ENCODE measurements at regions not wholly inside any gene's neighbourhood (a gene's known extent, or its start where the extent isn't known, plus 50 kb on each side); places are given as distances from the start of the nearest gene placed in this dataset.

DNA sequence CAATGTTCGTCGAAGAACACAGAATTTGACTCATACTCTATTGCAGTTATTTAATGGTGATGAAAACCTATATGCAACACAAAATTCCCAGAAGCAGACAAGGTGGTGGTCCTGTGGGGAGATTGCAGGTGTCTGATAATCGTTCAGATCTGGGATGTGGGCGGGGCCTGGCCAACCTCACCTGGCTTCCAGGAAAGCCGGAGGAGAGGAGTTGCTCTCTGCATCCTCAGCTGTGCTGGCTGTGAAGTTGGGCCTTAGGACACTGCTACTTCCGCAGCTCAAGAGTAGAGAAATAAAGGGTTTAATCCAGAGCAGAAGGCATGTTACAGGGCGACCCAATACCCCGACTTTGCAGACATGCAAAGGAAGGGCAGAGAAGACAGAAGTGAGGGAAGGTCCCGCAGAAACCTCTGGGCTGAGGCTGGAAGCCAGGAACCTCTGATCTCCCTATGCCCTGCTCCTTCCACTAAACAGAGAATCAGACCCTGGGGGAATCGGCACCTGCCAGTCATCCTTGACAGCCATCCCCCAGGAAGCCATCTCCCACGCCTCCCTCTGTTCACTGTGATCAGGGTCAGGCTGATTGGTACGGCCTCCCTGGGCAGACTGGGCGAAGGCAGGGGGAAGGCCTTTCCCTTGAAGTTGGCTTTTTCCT lies 590.3 kb downstream of the AJAP1 start (continued):
- TF ChIP-seq, protein P1, sequence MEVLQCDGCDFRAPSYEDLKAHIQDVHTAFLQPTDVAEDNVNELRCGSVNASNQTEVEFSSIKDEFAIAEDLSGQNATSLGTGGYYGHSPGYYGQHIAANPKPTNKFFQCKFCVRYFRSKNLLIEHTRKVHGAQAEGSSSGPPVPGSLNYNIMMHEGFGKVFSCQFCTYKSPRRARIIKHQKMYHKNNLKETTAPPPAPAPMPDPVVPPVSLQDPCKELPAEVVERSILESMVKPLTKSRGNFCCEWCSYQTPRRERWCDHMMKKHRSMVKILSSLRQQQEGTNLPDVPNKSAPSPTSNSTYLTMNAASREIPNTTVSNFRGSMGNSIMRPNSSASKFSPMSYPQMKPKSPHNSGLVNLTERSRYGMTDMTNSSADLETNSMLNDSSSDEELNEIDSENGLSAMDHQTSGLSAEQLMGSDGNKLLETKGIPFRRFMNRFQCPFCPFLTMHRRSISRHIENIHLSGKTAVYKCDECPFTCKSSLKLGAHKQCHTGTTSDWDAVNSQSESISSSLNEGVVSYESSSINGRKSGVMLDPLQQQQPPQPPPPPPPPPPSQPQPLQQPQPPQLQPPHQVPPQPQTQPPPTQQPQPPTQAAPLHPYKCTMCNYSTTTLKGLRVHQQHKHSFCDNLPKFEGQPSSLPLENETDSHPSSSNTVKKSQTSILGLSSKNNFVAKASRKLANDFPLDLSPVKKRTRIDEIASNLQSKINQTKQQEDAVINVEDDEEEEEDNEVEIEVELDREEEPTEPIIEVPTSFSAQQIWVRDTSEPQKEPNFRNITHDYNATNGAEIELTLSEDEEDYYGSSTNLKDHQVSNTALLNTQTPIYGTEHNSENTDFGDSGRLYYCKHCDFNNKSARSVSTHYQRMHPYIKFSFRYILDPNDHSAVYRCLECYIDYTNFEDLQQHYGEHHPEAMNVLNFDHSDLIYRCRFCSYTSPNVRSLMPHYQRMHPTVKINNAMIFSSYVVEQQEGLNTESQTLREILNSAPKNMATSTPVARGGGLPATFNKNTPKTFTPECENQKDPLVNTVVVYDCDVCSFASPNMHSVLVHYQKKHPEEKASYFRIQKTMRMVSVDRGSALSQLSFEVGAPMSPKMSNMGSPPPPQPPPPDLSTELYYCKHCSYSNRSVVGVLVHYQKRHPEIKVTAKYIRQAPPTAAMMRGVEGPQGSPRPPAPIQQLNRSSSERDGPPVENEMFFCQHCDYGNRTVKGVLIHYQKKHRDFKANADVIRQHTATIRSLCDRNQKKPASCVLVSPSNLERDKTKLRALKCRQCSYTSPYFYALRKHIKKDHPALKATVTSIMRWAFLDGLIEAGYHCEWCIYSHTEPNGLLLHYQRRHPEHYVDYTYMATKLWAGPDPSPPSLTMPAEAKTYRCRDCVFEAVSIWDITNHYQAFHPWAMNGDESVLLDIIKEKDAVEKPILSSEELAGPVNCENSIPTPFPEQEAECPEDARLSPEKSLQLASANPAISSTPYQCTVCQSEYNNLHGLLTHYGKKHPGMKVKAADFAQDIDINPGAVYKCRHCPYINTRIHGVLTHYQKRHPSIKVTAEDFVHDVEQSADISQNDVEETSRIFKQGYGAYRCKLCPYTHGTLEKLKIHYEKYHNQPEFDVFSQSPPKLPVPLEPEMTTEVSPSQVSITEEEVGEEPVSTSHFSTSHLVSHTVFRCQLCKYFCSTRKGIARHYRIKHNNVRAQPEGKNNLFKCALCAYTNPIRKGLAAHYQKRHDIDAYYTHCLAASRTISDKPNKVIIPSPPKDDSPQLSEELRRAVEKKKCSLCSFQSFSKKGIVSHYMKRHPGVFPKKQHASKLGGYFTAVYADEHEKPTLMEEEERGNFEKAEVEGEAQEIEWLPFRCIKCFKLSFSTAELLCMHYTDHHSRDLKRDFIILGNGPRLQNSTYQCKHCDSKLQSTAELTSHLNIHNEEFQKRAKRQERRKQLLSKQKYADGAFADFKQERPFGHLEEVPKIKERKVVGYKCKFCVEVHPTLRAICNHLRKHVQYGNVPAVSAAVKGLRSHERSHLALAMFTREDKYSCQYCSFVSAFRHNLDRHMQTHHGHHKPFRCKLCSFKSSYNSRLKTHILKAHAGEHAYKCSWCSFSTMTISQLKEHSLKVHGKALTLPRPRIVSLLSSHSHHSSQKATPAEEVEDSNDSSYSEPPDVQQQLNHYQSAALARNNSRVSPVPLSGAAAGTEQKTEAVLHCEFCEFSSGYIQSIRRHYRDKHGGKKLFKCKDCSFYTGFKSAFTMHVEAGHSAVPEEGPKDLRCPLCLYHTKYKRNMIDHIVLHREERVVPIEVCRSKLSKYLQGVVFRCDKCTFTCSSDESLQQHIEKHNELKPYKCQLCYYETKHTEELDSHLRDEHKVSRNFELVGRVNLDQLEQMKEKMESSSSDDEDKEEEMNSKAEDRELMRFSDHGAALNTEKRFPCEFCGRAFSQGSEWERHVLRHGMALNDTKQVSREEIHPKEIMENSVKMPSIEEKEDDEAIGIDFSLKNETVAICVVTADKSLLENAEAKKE (CRISPR knock-in tag; IDR thresholded peaks at IDR 0.05), result no peak
- TF ChIP-seq EZH2phosphoT487 (IDR thresholded peaks at IDR 0.05; ENCODE audit: unreplicated experiment), result no peak

DNA sequence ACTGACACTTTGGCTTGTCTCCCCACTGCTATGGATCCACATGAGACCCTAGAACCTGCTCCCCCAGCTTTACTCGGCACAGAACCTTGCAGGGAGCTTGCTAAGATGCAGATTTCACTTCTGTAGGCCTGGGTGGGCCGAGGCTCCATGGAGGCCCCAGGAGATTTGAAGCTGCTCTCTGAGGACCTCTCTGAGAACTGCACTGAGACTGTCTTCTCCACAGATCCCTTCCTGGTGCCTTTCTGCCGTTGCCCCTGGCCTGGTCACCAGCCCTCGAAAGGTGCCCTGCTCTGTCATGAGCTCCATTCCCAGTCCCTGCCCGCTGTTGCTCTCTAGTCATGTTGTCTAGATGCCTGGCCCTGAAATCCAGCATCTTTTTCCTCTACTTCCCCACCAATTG lies 588.4 kb downstream of the AJAP1 start:
- Histone ChIP-seq H3K4me3 (no peak overlapping the region), H3K27ac (ENCODE audit: low read depth) (no peak overlapping the region), H3K36me3 (ENCODE audit: insufficient read depth) (peaks cover 6% of the 10 kb centered on the region), H3K27me3 (ENCODE audit: insufficient read depth) (no peaks in the 10 kb centered on the region), H3K4me2 (no peak overlapping the region), H3K9me2 (ENCODE audit: insufficient read depth) (no peaks in the 10 kb centered on the region), H3K4me1 (ENCODE audit: insufficient read depth) (no peaks in the 10 kb centered on the region), H3F3A (replicated peaks; ENCODE audit: low read depth) (no peaks in the 10 kb centered on the region), H2AFZ (no peak overlapping the region), H4K20me1 (replicated peaks; ENCODE audit: insufficient read depth) (no peaks in the 10 kb centered on the region), H3K79me2 (replicated peaks; ENCODE audit: insufficient read depth) (no peaks in the 10 kb centered on the region)
- no peak for TF ChIP-seq ZNF114 (CRISPR knock-in tag; IDR thresholded peaks at IDR 0.05)
- TF ChIP-seq CREB1 (CRISPR knock-in tag; IDR thresholded peaks at IDR 0.05; ENCODE audit: low read depth), result no peak
- no peak for TF ChIP-seq POLR2AphosphoS5 (IDR thresholded peaks at IDR 0.05; ENCODE audit: low read depth)
- TF ChIP-seq, protein P2, sequence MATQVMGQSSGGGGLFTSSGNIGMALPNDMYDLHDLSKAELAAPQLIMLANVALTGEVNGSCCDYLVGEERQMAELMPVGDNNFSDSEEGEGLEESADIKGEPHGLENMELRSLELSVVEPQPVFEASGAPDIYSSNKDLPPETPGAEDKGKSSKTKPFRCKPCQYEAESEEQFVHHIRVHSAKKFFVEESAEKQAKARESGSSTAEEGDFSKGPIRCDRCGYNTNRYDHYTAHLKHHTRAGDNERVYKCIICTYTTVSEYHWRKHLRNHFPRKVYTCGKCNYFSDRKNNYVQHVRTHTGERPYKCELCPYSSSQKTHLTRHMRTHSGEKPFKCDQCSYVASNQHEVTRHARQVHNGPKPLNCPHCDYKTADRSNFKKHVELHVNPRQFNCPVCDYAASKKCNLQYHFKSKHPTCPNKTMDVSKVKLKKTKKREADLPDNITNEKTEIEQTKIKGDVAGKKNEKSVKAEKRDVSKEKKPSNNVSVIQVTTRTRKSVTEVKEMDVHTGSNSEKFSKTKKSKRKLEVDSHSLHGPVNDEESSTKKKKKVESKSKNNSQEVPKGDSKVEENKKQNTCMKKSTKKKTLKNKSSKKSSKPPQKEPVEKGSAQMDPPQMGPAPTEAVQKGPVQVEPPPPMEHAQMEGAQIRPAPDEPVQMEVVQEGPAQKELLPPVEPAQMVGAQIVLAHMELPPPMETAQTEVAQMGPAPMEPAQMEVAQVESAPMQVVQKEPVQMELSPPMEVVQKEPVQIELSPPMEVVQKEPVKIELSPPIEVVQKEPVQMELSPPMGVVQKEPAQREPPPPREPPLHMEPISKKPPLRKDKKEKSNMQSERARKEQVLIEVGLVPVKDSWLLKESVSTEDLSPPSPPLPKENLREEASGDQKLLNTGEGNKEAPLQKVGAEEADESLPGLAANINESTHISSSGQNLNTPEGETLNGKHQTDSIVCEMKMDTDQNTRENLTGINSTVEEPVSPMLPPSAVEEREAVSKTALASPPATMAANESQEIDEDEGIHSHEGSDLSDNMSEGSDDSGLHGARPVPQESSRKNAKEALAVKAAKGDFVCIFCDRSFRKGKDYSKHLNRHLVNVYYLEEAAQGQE (IDR thresholded peaks at IDR 0.05; ENCODE audit: unreplicated experiment), result no peak
- no peak for TF ChIP-seq EZH2 (IDR thresholded peaks at IDR 0.05; ENCODE audit: low read depth, unreplicated experiment)
- TF ChIP-seq, protein P3, sequence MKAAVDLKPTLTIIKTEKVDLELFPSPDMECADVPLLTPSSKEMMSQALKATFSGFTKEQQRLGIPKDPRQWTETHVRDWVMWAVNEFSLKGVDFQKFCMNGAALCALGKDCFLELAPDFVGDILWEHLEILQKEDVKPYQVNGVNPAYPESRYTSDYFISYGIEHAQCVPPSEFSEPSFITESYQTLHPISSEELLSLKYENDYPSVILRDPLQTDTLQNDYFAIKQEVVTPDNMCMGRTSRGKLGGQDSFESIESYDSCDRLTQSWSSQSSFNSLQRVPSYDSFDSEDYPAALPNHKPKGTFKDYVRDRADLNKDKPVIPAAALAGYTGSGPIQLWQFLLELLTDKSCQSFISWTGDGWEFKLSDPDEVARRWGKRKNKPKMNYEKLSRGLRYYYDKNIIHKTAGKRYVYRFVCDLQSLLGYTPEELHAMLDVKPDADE (IDR thresholded peaks at IDR 0.05), result no peak
- no peak overlapping the region for H3K4me3 Mint-ChIP-seq
- peaks cover 2% of the 10 kb centered on the region for H3K27me3 Mint-ChIP-seq (ENCODE audit: insufficient read depth, low read depth, poor library complexity)
- DNase-seq (ENCODE audit: low spot score) (no peak), ATAC-seq (no peak)
- peaks cover 11% of the 10 kb centered on the region for H3K9me3 Mint-ChIP-seq
- H3K4me1 Mint-ChIP-seq, result no peaks in the 10 kb centered on the region; the same call in 2 of the 3 replicates
- H3K36me3 Mint-ChIP-seq (ENCODE audit: low read depth), result peaks cover 7% of the 10 kb centered on the region; the same call in 2 of the 3 replicates
- H3K27ac Mint-ChIP-seq, result no peak overlapping the region
